ENCODE measurements at regions not wholly inside any gene's neighbourhood (a gene's known extent, or its start where the extent isn't known, plus 50 kb on each side); places are given as distances from the start of the nearest gene placed in this dataset.

DNA sequence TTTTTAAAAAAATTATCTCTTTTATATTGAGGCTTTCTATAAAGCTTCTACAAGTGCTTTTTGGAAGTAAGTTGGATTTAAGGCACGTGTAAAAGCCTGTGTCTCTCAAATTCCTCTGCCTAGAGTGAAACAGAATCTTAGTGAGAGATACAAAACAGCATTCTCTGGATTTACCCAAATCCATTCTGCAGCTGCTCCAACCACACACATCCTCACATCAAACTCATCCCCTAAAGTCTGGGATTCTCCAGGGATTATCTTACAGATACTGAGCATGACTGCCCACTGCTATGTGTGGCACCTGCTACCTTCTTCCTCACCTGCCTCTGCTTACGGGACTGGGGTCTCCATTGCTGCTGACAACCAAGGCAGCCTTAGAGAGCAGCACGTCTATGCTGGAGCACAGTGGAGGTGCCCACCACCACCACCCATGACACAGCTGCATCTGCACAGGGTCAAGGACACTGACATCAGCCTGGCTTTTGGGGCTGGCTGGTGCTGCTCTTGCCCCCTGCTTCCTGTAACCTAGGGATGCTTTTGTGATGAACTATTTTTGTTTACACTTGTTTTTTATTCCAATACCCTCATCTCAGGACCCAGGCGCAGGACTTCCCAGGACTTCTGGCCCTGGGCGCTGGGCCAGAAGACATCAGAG lies 139.2 kb upstream of the NAMPT start (continued):
- no peak for TF ChIP-seq ZNF280D (tag by site-specific recombination; IDR thresholded peaks at IDR 0.05)
- TF ChIP-seq ZNF600 (tag by site-specific recombination; IDR thresholded peaks at IDR 0.05), result no peak
- TF ChIP-seq BCL11B (tag by site-specific recombination; IDR thresholded peaks at IDR 0.05; ENCODE audit: low read depth), result no peak
- no peak for TF ChIP-seq ZXDB (tag by site-specific recombination; IDR thresholded peaks at IDR 0.05)
- no peak for TF ChIP-seq ZNF670 (tag by site-specific recombination; IDR thresholded peaks at IDR 0.05; ENCODE audit: low read depth)
- TF ChIP-seq ZNF571 (tag by site-specific recombination; IDR thresholded peaks at IDR 0.05), result no peak
- no peak for TF ChIP-seq ZNF23 (tag by site-specific recombination; IDR thresholded peaks at IDR 0.05; ENCODE audit: borderline replicate concordance)
- no peak for TF ChIP-seq BCL11A (tag by site-specific recombination; IDR thresholded peaks at IDR 0.05; ENCODE audit: low read depth)
- no peak for TF ChIP-seq ZSCAN18 (tag by site-specific recombination; IDR thresholded peaks at IDR 0.05)

GRCh38 chr7:106423111-106423510 lies 138.3 kb upstream of the NAMPT start:
- Histone ChIP-seq H3K36me3 (ENCODE audit: control insufficient read depth in 2 of 2, insufficient read depth in 1 of 2, low read length in 2 of 2) (no peaks in the 10 kb centered on the region), H3K4me3 (ENCODE audit: low read depth, low read length) (no peak overlapping the region), H3K27ac (ENCODE audit: extremely low read depth, low read depth, low read length) (no peak overlapping the region), H3K9me3 (ENCODE audit: control insufficient read depth, insufficient read depth, low read depth, low read length) (no peaks in the 10 kb centered on the region), H3K4me1 (ENCODE audit: control insufficient read depth, insufficient read depth, low read length) (no peaks in the 10 kb centered on the region)
- CTCF ChIA-PET, result interaction anchor here (0.6 kb wide), 1 partner anchor 47 kb away, joined by 9 read pairs; no protein-coding TSS in a partner anchor
- TF ChIP-seq, protein P1, sequence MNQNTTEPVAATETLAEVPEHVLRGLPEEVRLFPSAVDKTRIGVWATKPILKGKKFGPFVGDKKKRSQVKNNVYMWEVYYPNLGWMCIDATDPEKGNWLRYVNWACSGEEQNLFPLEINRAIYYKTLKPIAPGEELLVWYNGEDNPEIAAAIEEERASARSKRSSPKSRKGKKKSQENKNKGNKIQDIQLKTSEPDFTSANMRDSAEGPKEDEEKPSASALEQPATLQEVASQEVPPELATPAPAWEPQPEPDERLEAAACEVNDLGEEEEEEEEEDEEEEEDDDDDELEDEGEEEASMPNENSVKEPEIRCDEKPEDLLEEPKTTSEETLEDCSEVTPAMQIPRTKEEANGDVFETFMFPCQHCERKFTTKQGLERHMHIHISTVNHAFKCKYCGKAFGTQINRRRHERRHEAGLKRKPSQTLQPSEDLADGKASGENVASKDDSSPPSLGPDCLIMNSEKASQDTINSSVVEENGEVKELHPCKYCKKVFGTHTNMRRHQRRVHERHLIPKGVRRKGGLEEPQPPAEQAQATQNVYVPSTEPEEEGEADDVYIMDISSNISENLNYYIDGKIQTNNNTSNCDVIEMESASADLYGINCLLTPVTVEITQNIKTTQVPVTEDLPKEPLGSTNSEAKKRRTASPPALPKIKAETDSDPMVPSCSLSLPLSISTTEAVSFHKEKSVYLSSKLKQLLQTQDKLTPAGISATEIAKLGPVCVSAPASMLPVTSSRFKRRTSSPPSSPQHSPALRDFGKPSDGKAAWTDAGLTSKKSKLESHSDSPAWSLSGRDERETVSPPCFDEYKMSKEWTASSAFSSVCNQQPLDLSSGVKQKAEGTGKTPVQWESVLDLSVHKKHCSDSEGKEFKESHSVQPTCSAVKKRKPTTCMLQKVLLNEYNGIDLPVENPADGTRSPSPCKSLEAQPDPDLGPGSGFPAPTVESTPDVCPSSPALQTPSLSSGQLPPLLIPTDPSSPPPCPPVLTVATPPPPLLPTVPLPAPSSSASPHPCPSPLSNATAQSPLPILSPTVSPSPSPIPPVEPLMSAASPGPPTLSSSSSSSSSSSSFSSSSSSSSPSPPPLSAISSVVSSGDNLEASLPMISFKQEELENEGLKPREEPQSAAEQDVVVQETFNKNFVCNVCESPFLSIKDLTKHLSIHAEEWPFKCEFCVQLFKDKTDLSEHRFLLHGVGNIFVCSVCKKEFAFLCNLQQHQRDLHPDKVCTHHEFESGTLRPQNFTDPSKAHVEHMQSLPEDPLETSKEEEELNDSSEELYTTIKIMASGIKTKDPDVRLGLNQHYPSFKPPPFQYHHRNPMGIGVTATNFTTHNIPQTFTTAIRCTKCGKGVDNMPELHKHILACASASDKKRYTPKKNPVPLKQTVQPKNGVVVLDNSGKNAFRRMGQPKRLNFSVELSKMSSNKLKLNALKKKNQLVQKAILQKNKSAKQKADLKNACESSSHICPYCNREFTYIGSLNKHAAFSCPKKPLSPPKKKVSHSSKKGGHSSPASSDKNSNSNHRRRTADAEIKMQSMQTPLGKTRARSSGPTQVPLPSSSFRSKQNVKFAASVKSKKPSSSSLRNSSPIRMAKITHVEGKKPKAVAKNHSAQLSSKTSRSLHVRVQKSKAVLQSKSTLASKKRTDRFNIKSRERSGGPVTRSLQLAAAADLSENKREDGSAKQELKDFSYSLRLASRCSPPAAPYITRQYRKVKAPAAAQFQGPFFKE (tag by site-specific recombination; IDR thresholded peaks at IDR 0.05; ENCODE audit: borderline replicate concordance), result no peak
- TF ChIP-seq ZNF416 (tag by site-specific recombination; IDR thresholded peaks at IDR 0.05) (no peak), ZNF202 (tag by site-specific recombination; IDR thresholded peaks at IDR 0.05; ENCODE audit: borderline replicate concordance) (no peak), ZNF132 (tag by site-specific recombination; IDR thresholded peaks at IDR 0.05; ENCODE audit: borderline replicate concordance) (no peak), EGR2 (tag by site-specific recombination; IDR thresholded peaks at IDR 0.05; ENCODE audit: low read depth) (no peak), ZNF707 (tag by site-specific recombination; IDR thresholded peaks at IDR 0.05) (no peak), ZNF658 (tag by site-specific recombination; IDR thresholded peaks at IDR 0.05) (no peak)
- POLR2A ChIA-PET, result no interaction called here
